ENCODE measurements at regions not wholly inside any gene's neighbourhood (a gene's known extent, or its start where the extent isn't known, plus 50 kb on each side); places are given as distances from the start of the nearest gene placed in this dataset.
"Not testable (repeated sequence)": the region's sequence is repeated elsewhere in the genome, so short reads cannot be mapped to it uniquely, and the experiment has no call there.

- no peak for DNase-seq (ENCODE audit: low read depth)
Measured at GRCh38 chr4:72679666-72680065, 110.6 kb upstream of the ADAMTS3 start.

- DNase-seq (ENCODE audit: low read depth), result no peak
Measured at GRCh38 chr4:72677886-72678285, 108.9 kb upstream of the ADAMTS3 start.

GRCh38 chr4:72677265-72677664 is 108.2 kb upstream of the ADAMTS3 start:
- DNase-seq (ENCODE audit: low read depth), result no peak

- DNase-seq (ENCODE audit: low read depth), result no peak
Measured at GRCh38 chr4:72671980-72672379, 103.0 kb upstream of the ADAMTS3 start.

- DNase-seq (ENCODE audit: low read depth), result no peak
Measured at GRCh38 chr4:72670521-72670920, 101.5 kb upstream of the ADAMTS3 start.

GRCh38 chr4:72666910-72667309 is 97.9 kb upstream of the ADAMTS3 start:
- DNase-seq (ENCODE audit: low read depth), result no peak

GRCh38 chr4:72665171-72665968 is 96.3 kb upstream of the ADAMTS3 start:
- DNase-seq (ENCODE audit: low read depth), result peak; percentile 27

GRCh38 chr4:72663828-72664227 is 94.8 kb upstream of the ADAMTS3 start:
- no peak for DNase-seq (ENCODE audit: low read depth)

- no peak for DNase-seq (ENCODE audit: low read depth)
Measured at GRCh38 chr4:72661830-72662229, 92.8 kb upstream of the ADAMTS3 start.

- DNase-seq (ENCODE audit: low read depth), result peak; percentile 6
Measured at GRCh38 chr4:72641611-72642010, 72.6 kb upstream of the ADAMTS3 start.

- not testable (repeated sequence) for DNase-seq (ENCODE audit: low read depth)
Measured at GRCh38 chr4:72636866-72637265, 67.8 kb upstream of the ADAMTS3 start.

GRCh38 chr4:72635931-72636330 is 66.9 kb upstream of the ADAMTS3 start:
- DNase-seq (ENCODE audit: low read depth), result not testable (repeated sequence)

GRCh38 chr4:72632253-72632652 is 63.2 kb upstream of the ADAMTS3 start:
- not testable (repeated sequence) for DNase-seq (ENCODE audit: low read depth)

- DNase-seq (ENCODE audit: low read depth), result peak; percentile 96
Measured at GRCh38 chr4:72631296-72631695, 62.3 kb upstream of the ADAMTS3 start.

- peak; percentile 87 for DNase-seq (ENCODE audit: low read depth)
Measured at GRCh38 chr4:72629540-72629939, 60.5 kb upstream of the ADAMTS3 start.

- no peak for DNase-seq (ENCODE audit: low read depth)
Measured at GRCh38 chr4:72627723-72628122, 58.7 kb upstream of the ADAMTS3 start.

Data from renal cortical epithelial cell (primary cell).